Body of pancreas (tissue), 4 donors: ENCODE measurements at regions not wholly inside any gene's neighbourhood (a gene's known extent, or its start where the extent isn't known, plus 50 kb on each side); places are given as distances from the start of the nearest gene placed in this dataset.

Source experiments
- CTCF ChIP-seq, 7 experiments: fragments of 450-650 bp in 4 of 7; fragments of 200-600 bp in 3 of 7; sonication (generic) in 3 of 7; IDR thresholded peaks; one replicate each; pipeline ENCODE4 v1.5.1; 2016 to 2019; ENCODE audit warnings: antibody characterized with exemption in 7 of 7
- POLR2A ChIP-seq, 3 donors: fragments of 450-650 bp; IDR thresholded peaks; one replicate each; pipeline ENCODE4 v1.6.1; 2016; ENCODE audit warnings: antibody characterized with exemption in 3 of 3, mild to moderate bottlenecking in 2 of 3

GRCh38 chr20:24096864-24097450, 108.4 kb upstream of the GGTLC1 start:
- no peak for TF ChIP-seq CTCF (IDR thresholded peaks at IDR 0.05)
- TF ChIP-seq POLR2A (IDR thresholded peaks at IDR 0.05), result no peak
